ENCODE measurements at regions not wholly inside any gene's neighbourhood (a gene's known extent, or its start where the extent isn't known, plus 50 kb on each side); places are given as distances from the start of the nearest gene placed in this dataset.

DNA sequence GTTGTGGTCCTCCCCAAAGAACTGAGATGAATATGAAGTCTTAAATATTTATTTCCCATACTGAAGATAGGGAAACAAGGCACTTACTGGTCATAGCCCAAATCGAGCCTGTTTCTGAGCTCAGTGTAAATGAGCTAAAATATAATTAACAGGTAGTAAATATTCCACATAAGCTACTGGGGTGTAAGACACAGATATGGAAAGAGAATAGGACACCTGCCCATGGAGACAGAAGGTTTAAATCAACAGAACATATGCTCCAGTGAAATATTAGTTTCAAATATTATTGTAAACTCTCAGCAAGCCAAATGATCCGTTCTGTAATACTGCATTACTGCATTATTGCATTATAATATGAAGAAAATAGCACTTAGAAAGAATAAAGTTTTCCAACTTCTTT, 537.9 kb downstream of the ANKRD7 start:
- Histone ChIP-seq H3K4me1 (no peaks in the 10 kb centered on the region), H3K27me3 (replicated peaks; ENCODE audit: control insufficient read depth, insufficient read depth, low read length) (no peaks in the 10 kb centered on the region), H3K36me3 (ENCODE audit: control insufficient read depth, insufficient read depth, low read length) (no peaks in the 10 kb centered on the region), H3K4me3 (ENCODE audit: low read depth, low read length) (no peak overlapping the region), H3K9me3 (no peaks in the 10 kb centered on the region)
- CTCF ChIA-PET, result no interaction called here
- intact Hi-C loops (cut with micrococcal nuclease; ENCODE audit: unreplicated experiment), result no loop called here
- TF ChIP-seq CTCF (IDR thresholded peaks at IDR 0.05; ENCODE audit: insufficient read depth in 1 of 2, low read depth in 1 of 2, low read length in 1 of 2, severe bottlenecking in 1 of 2, unreplicated experiment in 1 of 2), result no peak
- Mint-ChIP-seq H3K27me3 (ENCODE audit: insufficient read depth, unreplicated experiment) (no peaks in the 10 kb centered on the region), H3K4me1 (ENCODE audit: low read depth, unreplicated experiment) (no peaks in the 10 kb centered on the region), H3K4me3 (ENCODE audit: unreplicated experiment) (no peak overlapping the region), H3K9me3 (ENCODE audit: unreplicated experiment) (no peaks in the 10 kb centered on the region), H3K36me3 (ENCODE audit: insufficient read depth, unreplicated experiment) (no peaks in the 10 kb centered on the region), H3K27ac (ENCODE audit: unreplicated experiment) (no peak overlapping the region)
- no TSS peak for BruUV-seq (replicated peaks)
- POLR2A ChIA-PET, result no interaction called here
- DNase-seq, result no peak

DNA sequence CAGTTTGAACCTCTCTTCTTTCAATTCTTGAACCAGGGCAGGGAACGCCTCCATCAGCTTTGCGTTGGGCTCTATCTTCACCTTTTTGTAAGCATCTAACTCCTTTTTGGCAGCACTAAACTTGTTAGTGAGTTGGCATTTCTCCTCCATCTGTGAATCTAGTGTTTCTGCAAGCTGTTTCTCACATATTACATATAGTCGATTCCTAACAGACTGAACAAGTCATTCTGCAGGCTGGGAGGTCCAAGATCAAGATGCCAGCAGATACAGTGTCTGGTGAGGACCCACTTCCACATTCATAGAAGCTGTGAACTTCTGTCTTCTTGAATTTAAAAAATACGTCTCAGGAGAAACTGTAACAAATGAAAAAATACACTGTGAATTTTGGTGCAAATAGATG, 539.7 kb downstream of the ANKRD7 start:
- ChIA-PET POLR2A (no interaction called here), CTCF (no interaction called here)
- no peak for TF ChIP-seq CTCF (IDR thresholded peaks at IDR 0.05; ENCODE audit: insufficient read depth in 1 of 2, low read depth in 1 of 2, low read length in 1 of 2, severe bottlenecking in 1 of 2, unreplicated experiment in 1 of 2)
- no TSS peak for BruUV-seq (replicated peaks)
- Histone ChIP-seq H3K36me3 (ENCODE audit: control insufficient read depth, insufficient read depth, low read length) (no peaks in the 10 kb centered on the region), H3K4me3 (ENCODE audit: low read depth, low read length) (no peak overlapping the region), H3K9me3 (no peaks in the 10 kb centered on the region), H3K4me1 (no peaks in the 10 kb centered on the region), H3K27me3 (replicated peaks; ENCODE audit: control insufficient read depth, insufficient read depth, low read length) (no peaks in the 10 kb centered on the region)
- intact Hi-C loops (cut with micrococcal nuclease; ENCODE audit: unreplicated experiment), result no loop called here
- H3K9me3 Mint-ChIP-seq (ENCODE audit: unreplicated experiment), result no peaks in the 10 kb centered on the region
- no peak overlapping the region for H3K27ac Mint-ChIP-seq (ENCODE audit: unreplicated experiment)
- H3K4me1 Mint-ChIP-seq (ENCODE audit: low read depth, unreplicated experiment), result no peaks in the 10 kb centered on the region
- no peaks in the 10 kb centered on the region for H3K36me3 Mint-ChIP-seq (ENCODE audit: insufficient read depth, unreplicated experiment)
- H3K27me3 Mint-ChIP-seq (ENCODE audit: insufficient read depth, unreplicated experiment), result no peaks in the 10 kb centered on the region
- DNase-seq, result no peak
- H3K4me3 Mint-ChIP-seq (ENCODE audit: unreplicated experiment), result no peak overlapping the region

DNA sequence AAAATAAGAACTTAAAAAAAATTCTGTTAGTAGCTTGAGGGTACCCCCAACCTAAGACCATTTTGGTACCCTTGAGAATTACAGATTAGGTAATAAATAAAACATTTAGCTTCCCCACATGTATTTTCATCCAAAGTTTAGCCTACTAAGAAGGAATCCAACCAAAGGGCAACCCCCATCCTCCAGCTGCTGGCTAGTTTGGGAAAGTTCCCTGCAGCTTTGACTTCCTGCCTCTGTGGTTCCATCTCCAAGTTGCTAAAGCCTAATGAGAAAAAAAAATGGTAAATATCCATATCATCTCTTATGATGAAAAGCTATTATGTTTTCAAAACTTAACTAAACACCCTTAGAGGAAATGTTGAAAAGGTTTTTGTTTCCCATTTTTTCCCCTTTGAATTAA, 547.2 kb downstream of the ANKRD7 start:
- POLR2A ChIA-PET, result no interaction called here
- no TSS peak for BruUV-seq (replicated peaks)
- no peaks in the 10 kb centered on the region for H3K36me3 ChIP-seq (ENCODE audit: control insufficient read depth, insufficient read depth, low read length)
- Mint-ChIP-seq H3K27me3 (ENCODE audit: insufficient read depth, unreplicated experiment) (no peaks in the 10 kb centered on the region), H3K4me1 (ENCODE audit: low read depth, unreplicated experiment) (no peaks in the 10 kb centered on the region), H3K4me3 (ENCODE audit: unreplicated experiment) (no peak overlapping the region), H3K36me3 (ENCODE audit: insufficient read depth, unreplicated experiment) (no peaks in the 10 kb centered on the region), H3K9me3 (ENCODE audit: unreplicated experiment) (no peaks in the 10 kb centered on the region), H3K27ac (ENCODE audit: unreplicated experiment) (no peak overlapping the region)
- no peaks in the 10 kb centered on the region for H3K27me3 ChIP-seq (replicated peaks; ENCODE audit: control insufficient read depth, insufficient read depth, low read length)
- H3K9me3 ChIP-seq, result no peaks in the 10 kb centered on the region
- intact Hi-C loops (cut with micrococcal nuclease; ENCODE audit: unreplicated experiment), result no loop called here
- DNase-seq, result no peak
- no peaks in the 10 kb centered on the region for H3K4me1 ChIP-seq
- TF ChIP-seq CTCF (IDR thresholded peaks at IDR 0.05; ENCODE audit: insufficient read depth in 1 of 2, low read depth in 1 of 2, low read length in 1 of 2, severe bottlenecking in 1 of 2, unreplicated experiment in 1 of 2), result no peak
- CTCF ChIA-PET, result no interaction called here
- H3K4me3 ChIP-seq (ENCODE audit: low read depth, low read length), result no peak overlapping the region

All from Caco-2 (cell line).